ENCODE measurements at regions not wholly inside any gene's neighbourhood (a gene's known extent, or its start where the extent isn't known, plus 50 kb on each side); places are given as distances from the start of the nearest gene placed in this dataset.

GRCh38 chrX:137215467-137215866 lies 181.7 kb upstream of the GPR101 start:
- no peak overlapping the region for H3K27ac ChIP-seq
- TF ChIP-seq CTCF (IDR thresholded peaks at IDR 0.05) (no peak), ZFX (IDR thresholded peaks at IDR 0.05; ENCODE audit: borderline replicate concordance) (no peak)

GRCh38 chrX:137212078-137212632 lies 178.4 kb upstream of the GPR101 start:
- TF ChIP-seq CTCF (IDR thresholded peaks at IDR 0.05) (no peak), ZFX (IDR thresholded peaks at IDR 0.05; ENCODE audit: borderline replicate concordance) (no peak)
- no peak overlapping the region for H3K27ac ChIP-seq

GRCh38 chrX:137198040-137198439 lies 164.2 kb upstream of the GPR101 start:
- TF ChIP-seq CTCF (IDR thresholded peaks at IDR 0.05) (no peak), ZFX (IDR thresholded peaks at IDR 0.05; ENCODE audit: borderline replicate concordance) (no peak)
- H3K27ac ChIP-seq, result no peak overlapping the region

- TF ChIP-seq CTCF (IDR thresholded peaks at IDR 0.05) (no peak), ZFX (IDR thresholded peaks at IDR 0.05; ENCODE audit: borderline replicate concordance) (no peak)
These were observed 162.2 kb upstream of the GPR101 start for GRCh38 chrX:137195991-137196390.

GRCh38 chrX:137195296-137195695 lies 161.5 kb upstream of the GPR101 start:
- no peak for TF ChIP-seq ZFX (IDR thresholded peaks at IDR 0.05; ENCODE audit: borderline replicate concordance)
- TF ChIP-seq CTCF (IDR thresholded peaks at IDR 0.05), result no peak
- H3K27ac ChIP-seq, result no peak overlapping the region

More at GRCh38 chrX:137195991-137196390, 162.2 kb upstream of the GPR101 start:
- H3K27ac ChIP-seq, result no peak overlapping the region

- H3K27ac ChIP-seq, result no peak overlapping the region
These were observed 160.4 kb upstream of the GPR101 start for GRCh38 chrX:137194164-137194563.

More at GRCh38 chrX:137194164-137194563, 160.4 kb upstream of the GPR101 start:
- peak; percentile 43 for TF ChIP-seq CTCF (IDR thresholded peaks at IDR 0.05)
- TF ChIP-seq ZFX (IDR thresholded peaks at IDR 0.05; ENCODE audit: borderline replicate concordance), result no peak
